HCEC 1CT (cell line): ENCODE measurements at regions not wholly inside any gene's neighbourhood (a gene's known extent, or its start where the extent isn't known, plus 50 kb on each side); places are given as distances from the start of the nearest gene placed in this dataset.

Source experiments
- DNase-seq: peaks from one replicate; pipeline ENCODE4 v3.0.0-alpha.2; 2017

GRCh38 chr5:104754311-104754995 lies 1191.9 kb upstream of the NUDT12 start:
- no peak for DNase-seq

GRCh38 chr5:104751969-104752368 lies 1189.4 kb upstream of the NUDT12 start:
- no peak for DNase-seq

- no peak for DNase-seq
Observed at GRCh38 chr5:104739905-104740304, 1177.3 kb upstream of the NUDT12 start.

GRCh38 chr5:104739503-104739902 lies 1176.9 kb upstream of the NUDT12 start:
- DNase-seq: no peak

GRCh38 chr5:104736073-104736472 lies 1173.5 kb upstream of the NUDT12 start:
- DNase-seq: no peak

DNA sequence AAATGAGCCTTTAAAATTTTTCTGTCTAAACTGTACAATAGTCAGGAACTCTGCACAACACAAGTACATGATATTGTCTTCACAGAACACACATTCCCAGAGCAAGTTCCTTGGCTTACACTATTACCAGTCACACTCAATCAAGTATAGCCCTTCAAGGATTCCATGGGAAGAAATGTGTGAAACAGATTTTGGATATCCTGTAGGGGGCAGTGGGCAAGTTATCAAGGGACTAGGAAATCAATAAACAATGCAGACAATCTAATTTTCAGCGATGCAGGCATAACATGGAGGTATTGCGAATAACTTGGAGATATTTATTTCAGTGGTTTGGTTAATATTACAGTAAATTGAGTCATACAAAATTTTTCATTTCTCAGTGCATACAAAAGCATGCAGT lies 1171.5 kb upstream of the NUDT12 start:
- no peak for DNase-seq

- DNase-seq: no peak
Observed at GRCh38 chr5:104733063-104733669, 1170.6 kb upstream of the NUDT12 start.

DNA sequence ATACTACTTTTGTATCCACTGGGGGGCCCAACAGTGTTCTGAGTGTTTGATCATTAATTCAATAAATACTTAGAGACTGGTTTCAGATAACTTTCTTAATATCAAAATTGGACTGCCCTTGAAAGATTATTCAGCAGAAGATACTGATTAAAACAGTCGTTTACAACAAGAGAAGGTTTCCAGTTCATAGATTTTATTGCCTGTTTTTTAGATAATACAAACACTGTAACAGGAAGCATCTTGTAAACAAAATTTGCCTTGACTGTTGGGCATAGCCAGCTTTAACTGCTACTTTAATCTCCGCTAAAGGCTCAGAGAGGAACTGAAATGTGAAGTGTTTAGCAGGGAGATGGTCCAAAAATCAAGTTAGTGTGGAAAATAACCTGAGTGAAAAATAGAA lies 1168.7 kb upstream of the NUDT12 start:
- DNase-seq: no peak

DNA sequence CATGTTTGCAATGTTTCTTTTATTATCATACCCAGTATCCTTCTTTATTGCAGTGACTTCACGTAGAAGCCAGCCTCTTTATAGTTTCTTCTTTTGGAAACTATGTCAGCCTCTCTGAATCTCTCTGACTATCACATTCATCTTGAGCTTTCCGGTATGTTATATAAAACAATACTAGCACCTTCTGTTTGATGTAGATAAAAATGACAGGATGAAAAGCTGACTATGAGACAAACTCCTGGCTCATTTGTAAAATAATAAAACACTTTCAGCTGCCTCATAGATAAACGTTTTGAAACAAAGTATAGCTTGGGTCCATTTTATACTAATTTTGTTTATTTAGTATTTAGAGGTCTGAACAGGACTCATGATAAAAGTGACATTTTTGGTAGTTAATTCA lies 1145.4 kb upstream of the NUDT12 start:
- no peak for DNase-seq

GRCh38 chr5:104706600-104706999 lies 1144.0 kb upstream of the NUDT12 start:
- DNase-seq: no peak

GRCh38 chr5:104702212-104702611 lies 1139.6 kb upstream of the NUDT12 start:
- DNase-seq: peak; percentile 2

- DNase-seq: no peak
Observed at GRCh38 chr5:104699438-104699837, 1136.8 kb upstream of the NUDT12 start.

DNA sequence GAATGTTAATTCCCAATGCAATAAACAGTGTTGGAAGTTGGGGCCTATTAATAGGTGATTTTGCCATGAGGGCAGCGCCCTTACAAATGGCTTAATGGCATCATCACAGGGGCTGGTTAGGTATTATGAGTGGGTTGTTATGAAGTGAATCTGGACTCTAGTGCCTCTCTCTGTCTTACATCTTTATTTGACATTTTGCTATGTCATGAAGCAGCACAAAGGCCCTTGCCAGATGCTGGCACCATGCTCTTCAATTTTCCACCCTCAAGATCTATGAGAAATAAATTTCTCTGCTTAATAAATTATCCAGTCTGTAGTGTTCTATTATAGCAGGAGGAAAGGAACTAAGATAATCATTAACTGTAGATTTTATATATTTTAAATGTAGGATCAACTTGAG lies 1098.7 kb upstream of the NUDT12 start:
- no peak for DNase-seq

DNA sequence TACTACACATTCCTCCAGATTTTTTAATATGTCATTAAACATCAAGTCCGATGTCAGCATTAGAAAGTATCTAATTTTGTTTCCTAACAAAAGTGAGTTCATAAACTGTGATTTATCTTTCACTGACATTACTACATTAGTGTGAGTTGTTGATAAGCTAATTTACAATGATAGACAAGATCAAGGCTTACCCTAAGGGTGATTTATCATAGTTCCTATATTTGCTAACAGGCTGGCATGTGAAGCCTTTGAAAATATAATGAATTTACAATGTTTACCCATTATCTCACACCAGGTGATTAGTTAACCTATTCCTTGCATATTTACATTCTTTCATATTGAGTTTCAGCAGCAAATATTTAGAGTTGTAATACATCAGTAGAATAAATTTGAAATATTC lies 1096.9 kb upstream of the NUDT12 start:
- DNase-seq: no peak

DNA sequence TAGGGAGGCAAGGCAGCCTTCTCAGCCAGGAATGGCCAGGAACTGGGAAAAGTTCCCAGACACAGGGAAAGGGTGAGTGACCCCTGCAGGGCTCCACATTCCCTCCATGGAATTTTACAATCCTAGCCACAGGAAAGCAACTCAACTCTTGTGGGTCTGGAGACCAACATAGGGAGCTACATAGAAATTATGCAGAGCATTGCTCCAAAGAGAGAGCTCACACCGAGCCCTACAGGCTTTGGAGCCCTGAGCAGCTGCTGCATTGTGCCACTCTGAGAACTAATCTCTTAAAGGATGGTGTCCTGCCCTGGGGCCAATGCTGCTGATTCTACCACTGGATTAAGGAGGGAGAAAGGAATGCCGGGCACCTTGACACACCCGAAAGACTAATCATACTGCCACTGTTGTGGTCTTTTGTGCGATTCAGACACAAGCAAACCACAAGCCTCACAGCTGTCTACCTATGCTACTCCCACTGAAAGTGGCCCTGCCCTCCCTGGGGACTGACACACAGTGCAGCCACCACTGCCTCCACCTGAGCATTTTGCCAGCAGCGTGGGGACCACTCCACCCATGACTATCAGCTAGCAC lies 1089.8 kb upstream of the NUDT12 start:
- no peak for DNase-seq

- no peak for DNase-seq
Observed at GRCh38 chr5:104650313-104651055, 1087.9 kb upstream of the NUDT12 start.

DNA sequence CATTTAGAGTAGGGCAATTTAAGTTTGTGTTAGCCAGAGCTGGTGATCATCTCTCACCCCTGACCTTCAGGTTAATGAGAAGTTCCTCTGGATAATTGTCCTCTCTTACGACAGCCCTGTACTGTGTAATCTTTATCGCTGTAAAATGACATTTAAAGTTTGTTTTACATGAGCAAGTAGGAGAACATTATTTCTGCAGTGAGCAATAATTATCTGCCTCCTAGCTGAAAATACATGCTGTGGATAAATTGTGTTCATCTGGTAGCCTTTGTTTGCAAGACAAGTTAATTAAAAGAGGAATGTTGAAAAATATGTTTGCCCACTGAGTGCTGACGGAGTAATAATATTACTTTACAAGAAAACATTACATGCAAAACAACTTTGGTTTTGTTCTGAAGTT lies 1083.8 kb upstream of the NUDT12 start:
- DNase-seq: no peak

GRCh38 chr5:104643320-104643719 lies 1080.7 kb upstream of the NUDT12 start:
- DNase-seq: no peak

DNA sequence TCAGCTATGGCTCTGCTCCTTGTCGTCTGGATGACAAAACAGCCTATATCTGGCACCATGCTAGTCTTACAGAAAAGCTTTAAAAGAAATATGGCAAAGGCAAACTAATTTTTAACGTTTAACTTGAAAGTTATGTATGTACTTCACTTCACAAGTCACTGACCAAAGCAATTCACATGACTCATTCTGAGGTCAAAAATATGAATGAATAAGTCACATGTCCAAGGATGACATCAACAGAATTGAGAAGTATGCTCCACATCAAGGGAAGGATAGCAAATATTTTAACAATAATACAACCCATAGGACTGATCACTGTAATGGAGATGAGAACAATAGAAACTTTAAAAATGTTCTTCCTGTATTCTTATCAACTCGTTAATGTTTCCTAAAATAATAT lies 1072.6 kb upstream of the NUDT12 start:
- peak; percentile 52 for DNase-seq

DNA sequence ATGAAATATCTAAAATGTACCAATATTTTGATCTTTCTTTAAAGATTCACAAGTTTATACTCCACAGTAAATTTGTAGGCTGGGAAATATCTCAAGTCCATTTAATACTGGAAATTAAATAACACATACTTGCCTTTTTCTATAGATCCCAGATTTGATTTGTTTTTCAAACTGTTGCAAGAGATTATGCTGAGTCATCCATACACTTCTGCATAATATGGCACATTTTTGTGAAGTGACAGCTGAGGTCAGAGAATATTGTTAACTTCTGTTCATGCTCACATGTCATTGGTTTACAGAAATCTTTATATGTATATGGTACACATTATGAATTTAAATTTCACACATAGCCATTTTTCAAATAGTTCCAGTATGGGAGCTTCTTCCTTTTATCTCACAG lies 1066.3 kb upstream of the NUDT12 start:
- DNase-seq: peak; percentile 9

DNA sequence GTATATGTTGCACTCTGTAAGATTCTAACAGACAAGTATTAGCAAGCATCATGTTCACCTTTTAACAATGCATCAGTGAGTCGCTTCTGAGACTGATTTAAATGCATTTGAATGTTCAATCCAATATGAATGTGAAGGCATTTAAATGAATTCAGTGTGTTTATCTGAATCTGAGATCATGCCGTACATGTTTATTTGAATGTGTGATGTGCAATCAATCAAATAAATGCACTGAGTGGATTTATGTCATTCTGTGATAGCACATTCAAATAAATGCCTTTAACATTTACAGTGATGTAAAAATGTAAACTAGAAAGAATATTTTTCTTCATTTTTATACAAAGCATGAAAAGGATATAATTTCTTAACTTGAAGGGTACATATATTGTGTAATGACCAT lies 1063.5 kb upstream of the NUDT12 start:
- no peak for DNase-seq

DNA sequence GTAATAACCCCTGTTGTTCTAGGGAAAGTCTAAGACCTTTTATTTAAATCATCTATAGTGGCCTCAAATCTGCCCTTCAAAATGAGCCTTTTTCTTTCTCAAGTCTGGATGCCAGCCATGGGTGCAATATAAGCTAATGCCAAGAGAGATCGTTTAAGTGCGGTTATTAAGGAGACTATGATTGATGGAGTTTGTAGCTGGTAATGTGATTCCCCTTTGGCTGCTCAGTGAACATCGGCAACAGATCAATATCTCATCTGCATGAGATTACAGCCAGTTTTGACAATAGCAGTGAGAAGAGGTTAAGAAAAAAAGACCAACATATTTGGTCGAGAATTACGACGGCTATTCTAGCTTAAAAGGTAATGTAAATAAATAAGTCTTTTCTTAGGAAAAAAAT lies 1049.4 kb upstream of the NUDT12 start:
- no peak for DNase-seq

DNA sequence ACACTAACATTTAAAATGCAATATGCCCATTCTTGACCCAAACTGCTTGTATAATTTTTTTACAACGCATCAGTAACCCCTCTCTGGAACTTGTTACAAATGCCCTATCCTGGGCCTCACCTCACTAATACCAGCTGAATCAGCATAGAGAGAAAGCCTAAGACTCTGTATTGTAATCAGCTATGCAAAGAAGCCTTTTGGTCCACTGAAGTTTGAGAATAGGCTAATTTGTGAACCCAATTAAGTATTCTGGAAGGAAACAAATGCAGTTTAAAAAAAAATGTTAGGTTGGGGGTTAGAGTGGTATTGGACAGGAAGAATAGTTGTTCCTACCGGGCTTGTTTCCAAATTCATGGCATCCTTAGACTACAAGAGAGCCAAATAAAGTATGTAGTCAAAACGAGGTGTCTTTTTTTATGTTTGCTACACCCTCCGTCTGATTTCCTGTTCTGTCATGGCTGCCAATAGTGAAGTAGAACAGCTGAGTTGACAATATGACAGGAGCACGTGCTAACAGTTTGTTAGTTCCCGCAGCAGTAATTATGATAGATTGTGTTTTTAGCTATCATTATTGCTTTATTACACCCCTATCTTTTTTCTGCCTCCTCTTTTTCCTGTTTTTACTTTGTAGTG lies 1048.7 kb upstream of the NUDT12 start:
- DNase-seq: no peak
